ENCODE measurements at regions not wholly inside any gene's neighbourhood (a gene's known extent, or its start where the extent isn't known, plus 50 kb on each side); places are given as distances from the start of the nearest gene placed in this dataset.

GRCh38 chr22:47457021-47457420, 694.6 kb downstream of the TBC1D22A start:
- TF ChIP-seq CTCF (conservative IDR thresholded peaks at IDR 0.05; ENCODE audit: low read depth, low read length), result no peak
- no peak for TF ChIP-seq EZH2 (IDR thresholded peaks at IDR 0.05; ENCODE audit: low read length, unreplicated experiment)

Measured in PC-3 (cell line).